Spleen (tissue), 11 donors: ENCODE measurements at regions not wholly inside any gene's neighbourhood (a gene's known extent, or its start where the extent isn't known, plus 50 kb on each side); places are given as distances from the start of the nearest gene placed in this dataset.
"Not testable (repeated sequence)": the region's sequence is repeated elsewhere in the genome, so short reads cannot be mapped to it uniquely, and the experiment has no call there.

Experiments
- DNase-seq: peaks from one replicate; pipeline ENCODE4 v3.0.0-alpha.2; 2020
- H3K27ac ChIP-seq, 8 donors: fragments of 200-600 bp; sonication (generic) in 7 of 8; 1 replicate in 4 of 8; 2 replicates in 4 of 8; pipeline versions ENCODE4 v1.5.0 to v1.8.0; 2016 to 2021; ENCODE audit warnings: inconsistent platforms in 4 of 8, mild to moderate bottlenecking in 4 of 8, moderate library complexity in 1 of 8
- H3K27me3 ChIP-seq, 7 donors: fragments of 200-600 bp; sonication (generic) in 6 of 7; replicated peaks in 1 of 7; 1 replicate in 4 of 7; 2 replicates in 3 of 7; pipeline versions ENCODE4 v1.5.0 to v1.8.0; 2016 to 2021; ENCODE audit warnings: inconsistent platforms in 3 of 7, mild to moderate bottlenecking in 1 of 7
- H3K36me3 ChIP-seq, 6 donors: fragments of 200-600 bp; sonication (generic) in 5 of 6; 1 replicate in 4 of 6; 2 replicates in 2 of 6; pipeline versions ENCODE4 v1.5.0 to v1.8.0; 2016 to 2021; ENCODE audit warnings: inconsistent platforms in 2 of 6
- H3K4me1 ChIP-seq, 6 donors: fragments of 200-600 bp; sonication (generic) in 5 of 6; 1 replicate in 3 of 6; 2 replicates in 3 of 6; pipeline versions ENCODE4 v1.5.0 to v1.8.0; 2016 to 2021; ENCODE audit warnings: inconsistent platforms in 3 of 6
- H3K4me3 ChIP-seq, 8 donors: fragments of 200-600 bp; sonication (generic) in 7 of 8; 1 replicate in 4 of 8; 2 replicates in 4 of 8; pipeline versions ENCODE4 v1.5.0 to v1.8.0; 2016 to 2021; ENCODE audit warnings: inconsistent platforms in 4 of 8, mild to moderate bottlenecking in 4 of 8, moderate library complexity in 2 of 8
- H3K9me3 ChIP-seq, 8 donors: fragments of 200-600 bp; sonication (generic) in 7 of 8; 1 replicate in 4 of 8; 2 replicates in 4 of 8; pipeline versions ENCODE4 v1.5.0 to v1.8.0; 2016 to 2021; ENCODE audit warnings: inconsistent platforms in 4 of 8
- POLR2A ChIP-seq, 3 donors: fragments of 450-650 bp; IDR thresholded peaks; one replicate each; pipeline ENCODE4 v1.5.1; 2017; ENCODE audit warnings: antibody characterized with exemption in 3 of 3, mild to moderate bottlenecking in 1 of 3
- POLR2AphosphoS5 ChIP-seq, 3 donors: sonication (generic); formaldehyde crosslinking; IDR thresholded peaks; one replicate each; pipeline ENCODE4 v1.5.1; 2017; ENCODE audit warnings: antibody characterized with exemption in 3 of 3
- WGBS, 5 donors: extraction: QIAGEN DNeasy Blood & Tissue Kit in 3 of 5; methylation state at CpG; one replicate each; pipeline versions ENCODE4 v1.1.5 to v1.1.7; 2013 to 2018; 5-methylcytosine and 5-hydroxymethylcytosine counted together
- intact Hi-C: fragments of 100-400 bp; cut with DNase I; formaldehyde crosslinking; loops from one replicate; pipeline ENCODE4 v1.15.0; 2023; ENCODE audit warnings: low total_unique reads
- TF ChIP-seq, protein P1 (sequence below), 11 experiments: fragments of 200-600 bp in 7 of 11; fragments of 450-650 bp in 4 of 11; sonication (generic) in 4 of 11; IDR thresholded peaks in 8 of 11; conservative IDR thresholded peaks in 3 of 11; 1 replicate in 7 of 11; 2 replicates in 4 of 11; pipeline versions ENCODE4 v1.4.0 to v1.8.0; 2016 to 2021; ENCODE audit warnings: antibody characterized with exemption in 11 of 11, inconsistent platforms in 4 of 11, mild to moderate bottlenecking in 1 of 11
- donor health status: healthy with polysubstance abuse.
- donor health status: DM: no; HTN: no; CAD: no; lungs with moderate emphysema.
- donor health status: DM: no; HTN: no; CAD: no.
- donor health status: Bipolar disorder and iron deficiency.
- donor health status: healthy.
- donor health status: DM: no; HTN: no; CAD: no.
- donor health status: DM: yes; HTN: yes; CAD: no.

DNA sequence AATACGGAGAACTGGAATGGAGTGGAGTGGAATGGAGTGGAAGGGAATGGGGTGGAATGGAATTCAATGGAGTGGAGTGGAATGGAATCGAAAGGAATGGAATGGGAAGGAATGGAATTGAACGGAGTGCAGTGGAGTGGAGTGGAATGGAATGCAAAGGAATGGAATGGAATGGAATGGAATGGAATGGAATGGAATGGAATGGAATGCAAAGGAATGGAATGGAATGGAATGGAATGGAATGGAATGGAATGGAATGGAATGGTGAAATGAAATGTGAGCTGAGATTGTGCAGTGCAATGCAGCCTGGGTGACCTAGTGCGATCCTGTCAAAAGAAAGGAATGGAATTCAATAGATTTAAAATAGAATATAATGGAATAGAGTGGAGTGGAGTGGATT, 357.3 kb upstream of the WSB1 start:
- H3K36me3 ChIP-seq, H3K27ac ChIP-seq, H3K4me1 ChIP-seq, H3K4me3 ChIP-seq, DNase-seq, H3K27me3 ChIP-seq, intact Hi-C loops: not testable (repeated sequence)
- 75 to 86% (median 82%) methylated on average over 4 of the region's 4 CpGs for WGBS, 5 donors
- peaks cover 3 to 55% (median 51%) of the 10 kb centered on the region in 8 donors for H3K9me3 ChIP-seq

DNA sequence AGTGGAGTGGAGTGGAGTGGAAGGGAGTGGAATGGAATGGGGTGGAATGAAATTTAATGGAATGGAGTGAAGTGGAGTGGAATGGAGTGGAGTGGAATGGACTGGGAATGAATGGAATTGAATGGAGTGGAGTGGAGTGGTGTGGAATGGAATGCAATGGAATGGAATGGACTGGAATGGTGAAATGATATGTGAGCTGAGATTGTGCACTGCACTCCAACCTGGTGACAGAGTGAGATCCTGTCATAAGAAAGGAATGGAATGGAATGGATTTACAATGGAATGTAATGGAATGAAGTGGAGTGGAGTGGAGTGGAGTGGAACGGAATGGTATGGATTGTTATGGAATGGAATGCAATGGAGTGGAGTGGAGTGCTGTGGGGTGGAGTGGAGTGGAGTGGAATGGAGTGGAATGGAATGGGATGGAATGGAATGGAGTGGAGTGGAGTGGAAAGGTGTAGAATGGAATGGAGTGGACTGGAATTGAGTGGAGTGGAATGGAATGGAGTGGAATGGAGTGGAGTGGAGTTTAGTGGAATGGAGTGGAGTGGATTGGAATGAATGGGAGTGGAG, 356.1 kb upstream of the WSB1 start:
- H3K27me3 ChIP-seq, H3K36me3 ChIP-seq, H3K4me1 ChIP-seq, H3K27ac ChIP-seq, H3K4me3 ChIP-seq, DNase-seq, intact Hi-C loops: not testable (repeated sequence)
- WGBS, 5 donors = 15 to 56% (median 45%) methylated on average over 1 of the region's 1 CpG
- H3K9me3 ChIP-seq = peaks cover 3 to 55% (median 51%) of the 10 kb centered on the region in 8 donors

DNA sequence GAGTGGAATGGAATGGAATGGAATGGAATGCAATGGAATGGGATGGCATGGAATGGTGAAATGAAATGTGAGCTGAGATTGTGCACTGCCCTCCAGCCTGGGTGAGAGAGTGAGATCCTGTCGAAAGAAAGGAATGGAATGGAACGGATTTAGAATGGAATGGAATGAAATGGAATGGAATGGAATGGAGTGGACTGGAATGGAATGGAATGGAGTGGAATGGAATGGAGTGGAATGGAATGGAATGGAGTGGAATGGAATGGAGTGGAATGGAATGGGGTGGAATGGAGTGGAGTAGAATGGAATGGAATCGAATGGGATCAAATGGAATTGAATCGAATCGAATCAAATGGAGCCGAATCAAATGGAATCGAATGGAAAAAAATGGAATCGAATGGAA, 354.2 kb upstream of the WSB1 start:
- H3K4me3 ChIP-seq, H3K4me1 ChIP-seq, DNase-seq, intact Hi-C loops, H3K27me3 ChIP-seq, H3K36me3 ChIP-seq, H3K27ac ChIP-seq: not testable (repeated sequence)
- WGBS, 5 donors = 82 to 87% (median 83%) methylated on average over 8 of the region's 8 CpGs
- H3K9me3 ChIP-seq = peaks cover 3 to 55% (median 51%) of the 10 kb centered on the region in 8 donors

DNA sequence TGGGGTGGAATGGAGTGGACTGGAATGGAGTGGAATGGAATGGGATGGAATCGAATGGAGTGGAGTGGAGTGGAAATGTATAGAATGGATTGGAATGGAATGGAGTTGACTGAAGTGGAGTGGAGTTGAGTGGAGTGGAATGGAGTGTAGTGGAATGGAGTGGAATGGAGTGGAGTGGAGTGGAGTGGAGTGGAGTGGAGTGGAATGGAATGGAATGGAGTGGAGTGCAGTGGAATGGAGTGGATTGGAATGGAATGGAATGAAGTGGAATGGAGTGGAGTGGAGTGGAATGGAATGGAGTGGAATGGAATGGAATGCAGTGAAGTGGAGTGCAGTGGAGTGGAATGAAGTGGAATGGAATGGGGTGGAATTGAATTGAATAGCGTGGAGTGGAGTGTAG, 353.3 kb upstream of the WSB1 start:
- DNase-seq, intact Hi-C loops, H3K4me1 ChIP-seq, H3K27me3 ChIP-seq, H3K27ac ChIP-seq, H3K4me3 ChIP-seq, H3K36me3 ChIP-seq: not testable (repeated sequence)
- peaks cover 3 to 55% (median 51%) of the 10 kb centered on the region in 8 donors for H3K9me3 ChIP-seq
- WGBS, 5 donors = 41 to 51% (median 41%) methylated on average over 2 of the region's 2 CpGs

DNA sequence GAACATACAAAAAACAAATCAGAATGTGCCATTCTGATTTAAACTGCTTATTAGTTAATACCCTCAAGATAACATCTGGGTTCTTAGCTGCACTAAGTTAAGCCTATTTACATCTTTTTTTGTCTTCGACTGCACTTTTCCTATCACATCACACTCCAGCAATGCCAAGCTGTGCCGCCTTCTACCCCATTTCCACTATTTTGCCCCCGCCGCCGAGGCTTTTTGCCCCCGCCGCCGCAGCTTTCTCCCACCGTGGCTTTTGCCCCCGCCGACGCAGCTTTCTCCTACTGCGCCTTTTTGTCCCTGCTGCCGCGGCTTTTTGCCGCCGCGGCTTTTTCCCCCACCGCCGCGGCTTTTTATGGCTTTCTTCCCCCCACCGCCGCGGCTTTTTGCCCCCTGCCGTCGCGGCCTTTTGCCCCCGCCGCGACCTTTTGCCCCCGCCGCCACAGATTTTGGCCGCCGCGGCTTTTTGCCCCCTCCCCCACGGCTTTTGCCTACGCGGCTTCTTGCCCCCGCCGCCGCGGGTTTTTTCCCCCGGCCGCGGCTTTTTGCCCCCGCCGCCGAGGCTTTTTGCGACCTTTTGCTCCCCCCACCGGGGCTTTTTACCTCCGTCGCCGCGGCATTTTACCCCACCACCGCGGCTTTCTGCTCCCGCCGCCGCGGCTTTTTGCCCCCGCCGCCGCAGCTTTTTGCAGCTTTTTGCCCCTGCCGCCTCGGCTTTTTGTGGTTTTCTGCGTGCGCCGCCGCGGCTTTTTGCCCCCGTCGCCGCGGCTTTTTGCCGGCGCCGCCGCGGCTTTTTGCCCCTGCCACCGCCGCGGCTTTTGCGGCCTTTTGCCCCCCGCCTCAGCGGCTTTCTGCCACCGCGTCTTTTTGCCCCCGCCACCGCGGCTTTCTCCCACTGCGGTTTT, 331.4 kb upstream of the WSB1 start:
- Histone ChIP-seq H3K4me1 (no peaks in the 10 kb centered on the region), H3K27ac (no peak overlapping the region), H3K9me3 (peaks cover 0 to 37% (median 7%) of the 10 kb centered on the region in 8 donors), H3K4me3 (no peak overlapping the region), H3K36me3 (no peaks in the 10 kb centered on the region), H3K27me3 (peaks cover 4 to 43% (median 16%) of the 10 kb centered on the region in 7 donors)
- peak; percentile 67 for DNase-seq
- TF ChIP-seq POLR2A (IDR thresholded peaks at IDR 0.05) (no peak), POLR2AphosphoS5 (IDR thresholded peaks at IDR 0.05) (no peak)
- TF ChIP-seq, protein P1, sequence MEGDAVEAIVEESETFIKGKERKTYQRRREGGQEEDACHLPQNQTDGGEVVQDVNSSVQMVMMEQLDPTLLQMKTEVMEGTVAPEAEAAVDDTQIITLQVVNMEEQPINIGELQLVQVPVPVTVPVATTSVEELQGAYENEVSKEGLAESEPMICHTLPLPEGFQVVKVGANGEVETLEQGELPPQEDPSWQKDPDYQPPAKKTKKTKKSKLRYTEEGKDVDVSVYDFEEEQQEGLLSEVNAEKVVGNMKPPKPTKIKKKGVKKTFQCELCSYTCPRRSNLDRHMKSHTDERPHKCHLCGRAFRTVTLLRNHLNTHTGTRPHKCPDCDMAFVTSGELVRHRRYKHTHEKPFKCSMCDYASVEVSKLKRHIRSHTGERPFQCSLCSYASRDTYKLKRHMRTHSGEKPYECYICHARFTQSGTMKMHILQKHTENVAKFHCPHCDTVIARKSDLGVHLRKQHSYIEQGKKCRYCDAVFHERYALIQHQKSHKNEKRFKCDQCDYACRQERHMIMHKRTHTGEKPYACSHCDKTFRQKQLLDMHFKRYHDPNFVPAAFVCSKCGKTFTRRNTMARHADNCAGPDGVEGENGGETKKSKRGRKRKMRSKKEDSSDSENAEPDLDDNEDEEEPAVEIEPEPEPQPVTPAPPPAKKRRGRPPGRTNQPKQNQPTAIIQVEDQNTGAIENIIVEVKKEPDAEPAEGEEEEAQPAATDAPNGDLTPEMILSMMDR (IDR thresholded peaks at IDR 0.05 in 8 of 11, conservative IDR thresholded peaks at IDR 0.05 in 3 of 11) = no peak
- 26 to 47% (median 37%) methylated on average over 87 to 91 of the region's 91 CpGs for WGBS, 5 donors
- intact Hi-C loops = no loop called here

DNA sequence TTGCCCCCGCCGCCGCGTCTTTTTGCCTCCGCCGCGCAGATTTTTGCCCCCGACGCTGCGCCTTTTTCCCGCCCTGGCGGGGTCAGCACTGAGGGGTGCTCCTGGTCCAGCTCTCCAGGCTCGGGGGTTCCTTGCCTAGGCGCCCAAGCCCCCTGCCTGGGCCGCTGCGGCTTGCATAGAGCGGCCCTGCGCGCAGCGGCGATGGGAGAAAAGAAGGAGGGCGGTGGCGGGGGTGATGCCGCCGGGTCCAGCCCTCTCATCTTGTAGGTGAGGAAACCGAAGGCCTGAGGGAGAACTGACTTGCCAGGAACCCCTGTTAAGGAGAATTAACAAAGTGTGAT, 330.8 kb upstream of the WSB1 start:
- TF ChIP-seq POLR2AphosphoS5 (IDR thresholded peaks at IDR 0.05) = no peak
- no peak for TF ChIP-seq POLR2A (IDR thresholded peaks at IDR 0.05)
- TF ChIP-seq, protein P1 (IDR thresholded peaks at IDR 0.05 in 8 of 11, conservative IDR thresholded peaks at IDR 0.05 in 3 of 11) = no peak
- peak; percentile 47 for DNase-seq
- Histone ChIP-seq H3K4me1 (no peaks in the 10 kb centered on the region), H3K4me3 (no peak overlapping the region), H3K27me3 (peaks cover 4 to 43% (median 16%) of the 10 kb centered on the region in 7 donors), H3K9me3 (peaks cover 0 to 34% (median 7%) of the 10 kb centered on the region in 8 donors), H3K27ac (no peak overlapping the region), H3K36me3 (no peaks in the 10 kb centered on the region)
- 34 to 53% (median 51%) methylated on average over 25 to 26 of the region's 26 CpGs for WGBS, 5 donors
- intact Hi-C loops = no loop called here

DNA sequence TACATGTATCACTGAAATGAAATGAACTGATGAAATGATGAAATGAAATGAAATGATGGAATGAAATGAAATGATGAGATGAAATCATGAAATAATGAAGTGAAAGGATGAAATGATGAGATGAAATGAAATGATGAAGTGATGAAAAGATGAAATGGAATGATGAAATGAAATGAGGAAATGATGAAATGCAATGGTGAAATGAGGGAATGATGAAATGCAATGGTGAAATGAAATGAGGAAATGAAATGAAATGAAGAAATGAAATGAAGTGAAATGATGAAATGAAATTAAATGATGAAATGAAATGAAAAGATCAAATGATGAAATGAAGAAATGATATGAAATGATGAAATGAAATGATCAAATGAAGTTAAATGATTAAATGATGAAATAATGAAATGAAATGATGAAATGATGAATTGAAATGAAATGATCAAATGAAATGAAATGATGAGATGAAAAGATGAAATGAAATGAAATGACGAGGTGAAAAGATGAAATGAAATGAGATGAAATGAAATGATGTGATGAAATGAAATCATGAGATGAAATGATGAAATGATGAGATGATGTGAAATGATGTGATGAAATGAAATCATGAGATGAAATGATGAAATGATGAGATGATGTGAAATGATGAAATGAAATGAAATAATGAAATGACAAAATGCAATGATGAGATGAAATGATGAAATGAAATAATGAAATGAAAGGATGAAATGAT, 327.9 kb upstream of the WSB1 start:
- Histone ChIP-seq H3K27me3 (peaks cover 4 to 39% (median 16%) of the 10 kb centered on the region in 7 donors), H3K9me3 (peaks cover 0 to 34% (median 6%) of the 10 kb centered on the region in 8 donors)
- intact Hi-C loops, DNase-seq, H3K36me3 ChIP-seq, H3K4me3 ChIP-seq, H3K27ac ChIP-seq, H3K4me1 ChIP-seq: not testable (repeated sequence)
- WGBS, 5 donors = 49 to 74% (median 65%) methylated on average over 1 of the region's 1 CpG

DNA sequence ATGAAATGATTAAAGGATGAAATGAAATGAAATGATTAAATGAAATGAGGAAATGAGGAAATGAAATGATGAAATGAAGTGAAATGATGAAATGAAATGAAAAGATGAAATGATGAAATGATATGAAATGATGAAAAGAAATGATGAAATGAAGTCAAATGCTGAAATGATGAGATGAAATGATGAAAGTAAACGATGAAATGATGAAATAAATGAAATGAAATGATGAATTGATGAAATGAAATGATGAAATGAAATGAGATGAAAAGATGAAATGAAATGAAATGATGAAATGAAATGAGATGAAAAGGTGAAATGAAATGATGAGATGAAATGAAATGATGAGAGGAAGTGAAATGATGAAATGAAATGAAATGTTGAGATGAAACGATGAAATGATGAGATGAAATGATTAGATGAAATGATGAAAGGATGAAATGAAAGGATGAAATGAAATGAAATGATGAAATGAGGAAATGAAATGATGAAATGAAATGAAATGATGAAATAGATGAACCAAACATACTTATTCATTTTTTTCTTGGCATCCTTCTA, 327.2 kb upstream of the WSB1 start:
- 45 to 49% (median 48%) methylated on average over 2 of the region's 2 CpGs for WGBS, 5 donors
- DNase-seq, H3K36me3 ChIP-seq, intact Hi-C loops, H3K4me1 ChIP-seq, H3K4me3 ChIP-seq, H3K27ac ChIP-seq: not testable (repeated sequence)
- Histone ChIP-seq H3K27me3 (peaks cover 4 to 32% (median 16%) of the 10 kb centered on the region in 7 donors), H3K9me3 (peaks cover 0 to 34% (median 6%) of the 10 kb centered on the region in 8 donors)
